ENCODE measurements at regions not wholly inside any gene's neighbourhood (a gene's known extent, or its start where the extent isn't known, plus 50 kb on each side); places are given as distances from the start of the nearest gene placed in this dataset.

DNA sequence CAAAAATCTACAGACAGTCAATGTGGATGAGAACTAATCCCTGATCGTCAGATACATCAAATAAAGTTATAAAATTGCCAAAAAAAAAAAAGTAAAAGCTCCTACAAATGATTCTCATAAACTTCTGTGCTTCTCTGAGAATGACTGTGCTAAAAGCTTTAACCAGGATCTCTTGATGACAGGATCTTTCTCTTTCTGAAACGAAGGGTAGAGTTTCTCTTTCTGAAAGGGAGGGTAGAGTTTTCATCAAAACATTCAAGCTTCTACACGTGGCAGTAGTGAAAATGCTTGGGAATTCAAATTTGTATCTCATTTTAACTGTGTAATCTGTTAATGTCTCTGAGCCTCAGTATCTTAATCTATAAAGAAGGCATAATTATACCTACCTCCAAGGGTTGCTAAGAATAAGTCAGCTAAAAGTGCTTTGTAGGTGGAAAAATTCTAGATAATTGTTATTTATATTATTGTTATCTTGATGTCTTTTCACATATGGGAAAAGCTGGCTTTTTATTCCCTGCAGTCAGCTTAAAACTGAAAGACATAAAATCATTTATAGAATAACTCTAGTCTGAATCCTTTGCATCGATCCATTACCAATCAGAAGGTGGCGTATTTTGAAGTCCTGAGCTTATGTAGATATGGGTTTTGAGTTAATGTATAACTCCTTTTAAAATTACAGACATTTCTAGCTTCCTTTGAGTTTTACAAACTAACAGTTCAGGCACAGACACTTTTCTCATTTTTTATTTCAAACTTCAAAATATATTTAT is 157.4 kb downstream of the DACT1 start:
- CTCF ChIA-PET: interaction anchor here (1.1 to 1.2 kb wide), 2 partner anchors 11 to 294 kb away, joined by 3 read pairs; no protein-coding TSS in a partner anchor
- intact Hi-C loops (cut with micrococcal nuclease): no loop called here
- Histone ChIP-seq H3K9me3 (ENCODE audit: control insufficient read depth in 1 of 2, insufficient read depth in 1 of 2, low read depth in 1 of 2, low read length in 2 of 2) (no peaks in the 10 kb centered on the region), H3K4me1 (ENCODE audit: control insufficient read depth in 1 of 2, insufficient read depth in 2 of 2, low read length in 2 of 2) (no peaks in the 10 kb centered on the region), H3K4me2 (ENCODE audit: low read length) (no peak overlapping the region), H3K27ac (ENCODE audit: low read depth, low read length) (no peak overlapping the region), H2AFZ (ENCODE audit: low read depth, low read length, poor library complexity, severe bottlenecking) (peak overlapping the region; percentile 49), H3K27me3 (ENCODE audit: insufficient read depth, low read length) (no peaks in the 10 kb centered on the region), H3K9ac (ENCODE audit: low read length) (no peak overlapping the region), H4K20me1 (ENCODE audit: insufficient read depth) (no peaks in the 10 kb centered on the region), H3K9me2 (ENCODE audit: insufficient read depth) (no peaks in the 10 kb centered on the region), H3K36me3 (ENCODE audit: control insufficient read depth in 1 of 2, insufficient read depth in 2 of 2, low read length in 2 of 2) (no peaks in the 10 kb centered on the region), H3K4me3 (replicated peaks in 1 of 2; ENCODE audit: low read depth in 1 of 2, low read length in 2 of 2) (no peak overlapping the region), H3K79me2 (ENCODE audit: insufficient read depth, low read length) (no peaks in the 10 kb centered on the region)
- no peak for ATAC-seq
- RAD21 ChIA-PET (ENCODE audit: low non-redundant PET in 1 of 2, low total read pairs in 2 of 2, uncharacterized antibody in 2 of 2, unreplicated experiment in 2 of 2): no interaction called here
- no TSS peak for BruUV-seq (replicated peaks)
- DNase-seq (ENCODE audit: low read depth, low spot score): no peak
- POLR2A ChIA-PET: no interaction called here
- no peak for TF ChIP-seq ELF1 (IDR thresholded peaks at IDR 0.05; ENCODE audit: borderline replicate concordance, low read depth)
- no peak for TF ChIP-seq EGR1 (IDR thresholded peaks at IDR 0.05; ENCODE audit: low read depth)
- no peak for TF ChIP-seq EZH2 (IDR thresholded peaks at IDR 0.05)
- TF ChIP-seq POLR2AphosphoS5 (IDR thresholded peaks at IDR 0.05; ENCODE audit: low read depth, low read length): no peak
- no peak for TF ChIP-seq FOSL1 (IDR thresholded peaks at IDR 0.05; ENCODE audit: low read depth)
- no peak for TF ChIP-seq TCF7L2 (IDR thresholded peaks at IDR 0.05; ENCODE audit: borderline replicate concordance, extremely low read depth, insufficient read depth, insufficient read length)
- no peak for TF ChIP-seq POLR2A (IDR thresholded peaks at IDR 0.05; ENCODE audit: borderline replicate concordance, extremely low read depth, insufficient read depth, insufficient read length)
- TF ChIP-seq EZH2phosphoT487 (IDR thresholded peaks at IDR 0.05; ENCODE audit: borderline replicate concordance): no peak
- TF ChIP-seq SIN3A (IDR thresholded peaks at IDR 0.05; ENCODE audit: low read depth): no peak
- TF ChIP-seq YY1 (IDR thresholded peaks at IDR 0.05; ENCODE audit: extremely low read depth, insufficient replicate concordance, low read depth, low read length): no peak
- TF ChIP-seq, protein P1, sequence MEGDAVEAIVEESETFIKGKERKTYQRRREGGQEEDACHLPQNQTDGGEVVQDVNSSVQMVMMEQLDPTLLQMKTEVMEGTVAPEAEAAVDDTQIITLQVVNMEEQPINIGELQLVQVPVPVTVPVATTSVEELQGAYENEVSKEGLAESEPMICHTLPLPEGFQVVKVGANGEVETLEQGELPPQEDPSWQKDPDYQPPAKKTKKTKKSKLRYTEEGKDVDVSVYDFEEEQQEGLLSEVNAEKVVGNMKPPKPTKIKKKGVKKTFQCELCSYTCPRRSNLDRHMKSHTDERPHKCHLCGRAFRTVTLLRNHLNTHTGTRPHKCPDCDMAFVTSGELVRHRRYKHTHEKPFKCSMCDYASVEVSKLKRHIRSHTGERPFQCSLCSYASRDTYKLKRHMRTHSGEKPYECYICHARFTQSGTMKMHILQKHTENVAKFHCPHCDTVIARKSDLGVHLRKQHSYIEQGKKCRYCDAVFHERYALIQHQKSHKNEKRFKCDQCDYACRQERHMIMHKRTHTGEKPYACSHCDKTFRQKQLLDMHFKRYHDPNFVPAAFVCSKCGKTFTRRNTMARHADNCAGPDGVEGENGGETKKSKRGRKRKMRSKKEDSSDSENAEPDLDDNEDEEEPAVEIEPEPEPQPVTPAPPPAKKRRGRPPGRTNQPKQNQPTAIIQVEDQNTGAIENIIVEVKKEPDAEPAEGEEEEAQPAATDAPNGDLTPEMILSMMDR (IDR thresholded peaks at IDR 0.05 in 2 of 3, conservative IDR thresholded peaks at IDR 0.05 in 1 of 3; ENCODE audit: borderline replicate concordance in 1 of 3, insufficient read depth in 1 of 3, low read depth in 2 of 3, low read length in 2 of 3): no peak
- TF ChIP-seq ZFX (IDR thresholded peaks at IDR 0.05): no peak
- TF ChIP-seq, protein P2, sequence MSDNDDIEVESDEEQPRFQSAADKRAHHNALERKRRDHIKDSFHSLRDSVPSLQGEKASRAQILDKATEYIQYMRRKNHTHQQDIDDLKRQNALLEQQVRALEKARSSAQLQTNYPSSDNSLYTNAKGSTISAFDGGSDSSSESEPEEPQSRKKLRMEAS (IDR thresholded peaks at IDR 0.05): no peak
- no peak for TF ChIP-seq ZNF274 (IDR thresholded peaks at IDR 0.05; ENCODE audit: low read depth, low read length)
- TF ChIP-seq SRF (IDR thresholded peaks at IDR 0.05; ENCODE audit: low read depth): no peak
- no peak for TF ChIP-seq CBX3 (IDR thresholded peaks at IDR 0.05; ENCODE audit: low read depth)
- TF ChIP-seq RAD21 (IDR thresholded peaks at IDR 0.05; ENCODE audit: low read depth): no peak
